ENCODE measurements at regions not wholly inside any gene's neighbourhood (a gene's known extent, or its start where the extent isn't known, plus 50 kb on each side); places are given as distances from the start of the nearest gene placed in this dataset.
A peak's percentile ranks its signal among the peaks of the same experiment; 100 is the strongest.

DNA sequence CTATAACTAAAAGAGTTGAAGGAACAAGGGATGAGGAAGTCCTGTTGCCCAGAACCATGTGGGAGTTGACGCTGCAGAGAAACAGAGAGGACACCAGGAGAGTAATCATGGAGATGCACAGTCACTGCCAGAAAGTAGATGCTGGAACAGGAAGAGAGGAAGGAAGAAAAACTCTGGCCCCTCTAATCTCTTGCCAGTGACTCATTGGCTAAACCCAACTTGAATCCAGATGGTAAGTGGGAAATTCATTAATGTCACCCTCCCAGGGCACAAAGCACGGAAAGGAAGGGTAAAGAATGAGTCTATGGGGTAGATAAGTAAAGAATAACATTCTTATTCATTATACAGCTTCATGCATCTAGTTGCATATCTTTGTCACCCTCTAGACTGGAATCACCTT is 631.9 kb downstream of the PRELID2 start:
- DNase-seq (ENCODE audit: low spot score) = no peak

DNA sequence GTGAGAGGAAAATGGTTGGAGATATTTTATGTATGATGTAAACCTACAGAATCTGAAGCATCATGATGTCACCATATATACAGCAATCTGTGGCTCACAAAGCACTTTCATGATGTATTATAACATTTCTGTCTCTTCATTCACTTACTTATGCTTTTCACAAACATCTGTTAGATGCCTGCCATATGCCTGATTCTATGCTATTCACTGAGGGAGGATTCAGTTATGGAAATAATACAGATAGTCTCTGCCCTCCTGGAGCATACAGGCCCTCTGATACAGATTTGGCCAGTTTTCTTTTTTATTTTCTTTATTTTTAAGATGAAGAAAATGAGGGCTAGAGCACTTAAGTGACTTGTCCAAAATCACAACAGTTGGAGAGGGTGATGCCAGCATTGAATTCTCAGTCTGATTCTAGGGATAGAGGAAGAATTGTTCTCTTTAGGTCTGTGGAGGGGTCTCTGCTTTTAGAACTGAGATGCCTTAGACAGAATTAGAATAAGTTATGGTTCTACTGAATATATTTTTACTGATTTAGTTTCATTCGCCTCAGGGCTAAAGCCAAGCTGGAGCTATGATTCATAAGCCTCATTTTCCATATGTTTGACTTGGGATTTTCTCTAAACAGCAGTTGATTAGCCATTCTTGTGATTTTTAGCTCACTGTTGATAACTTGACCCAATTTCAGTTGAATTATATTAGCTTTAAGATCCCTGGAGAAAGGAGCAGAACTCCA is 636.4 kb downstream of the PRELID2 start:
- no peak for DNase-seq (ENCODE audit: low spot score)

- DNase-seq (ENCODE audit: low spot score) = no peak
Observed at GRCh38 chr5:145189746-145190145, 645.4 kb downstream of the PRELID2 start.

DNA sequence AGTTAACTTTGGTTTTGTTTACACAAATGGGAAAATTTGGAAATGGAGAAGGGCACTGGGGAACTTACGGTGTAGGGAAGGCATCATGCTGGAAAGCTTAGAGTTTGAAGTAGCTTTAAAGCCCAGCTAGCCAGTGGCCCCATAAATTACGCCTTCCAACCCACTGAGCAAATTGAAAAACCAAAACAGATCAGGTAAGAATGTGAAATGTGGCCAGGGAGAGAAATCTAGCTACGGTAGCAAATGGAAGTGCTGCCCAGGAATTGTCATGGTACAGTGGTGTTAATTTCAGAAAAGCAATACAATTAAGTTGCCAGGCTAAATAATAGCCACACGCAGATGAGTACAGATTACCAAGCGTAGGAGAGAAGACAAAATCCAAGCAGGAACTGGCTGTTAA is 654.8 kb downstream of the PRELID2 start:
- no peak for DNase-seq (ENCODE audit: low spot score)

DNA sequence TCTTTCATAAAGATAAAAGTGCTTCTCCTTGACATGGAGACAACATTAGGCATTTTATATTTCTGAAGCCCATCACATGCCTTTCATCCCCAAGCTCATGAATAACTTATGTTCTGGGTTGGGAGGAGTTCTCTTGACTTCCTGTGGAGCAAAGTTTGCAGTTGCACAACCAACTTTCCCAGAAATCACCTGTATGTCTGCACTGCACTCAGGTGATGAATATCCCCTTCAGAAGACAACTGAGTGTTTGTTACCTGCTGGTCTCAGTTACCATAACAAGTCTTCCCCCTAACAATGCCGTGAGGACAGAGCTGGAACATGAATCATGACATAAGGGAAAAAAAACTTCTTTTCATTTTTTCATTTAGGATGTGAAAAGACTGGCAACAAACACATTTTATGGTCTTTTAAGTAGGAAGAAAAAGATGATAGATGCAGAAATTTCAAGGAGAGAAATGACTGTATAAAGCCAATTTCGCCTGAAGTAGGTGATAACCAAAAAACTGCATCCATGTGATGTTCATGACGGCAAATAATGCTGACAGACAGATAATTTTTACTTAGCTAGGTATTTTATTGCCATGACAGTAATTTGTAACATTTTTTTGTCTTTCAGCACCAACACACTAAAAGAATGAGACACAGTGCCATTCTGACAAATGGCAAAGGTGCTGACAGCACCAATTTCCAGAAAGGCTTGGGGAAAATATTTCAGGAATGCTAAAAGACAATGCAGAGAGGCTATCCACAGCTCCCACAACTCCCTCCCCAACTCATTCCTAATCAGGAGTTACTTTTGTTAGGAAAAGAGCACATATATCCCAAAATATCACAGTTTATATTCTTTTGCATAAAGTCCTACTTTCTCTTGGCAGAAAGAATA is 656.3 kb downstream of the PRELID2 start:
- DNase-seq (ENCODE audit: low spot score) = peak; percentile 32

DNA sequence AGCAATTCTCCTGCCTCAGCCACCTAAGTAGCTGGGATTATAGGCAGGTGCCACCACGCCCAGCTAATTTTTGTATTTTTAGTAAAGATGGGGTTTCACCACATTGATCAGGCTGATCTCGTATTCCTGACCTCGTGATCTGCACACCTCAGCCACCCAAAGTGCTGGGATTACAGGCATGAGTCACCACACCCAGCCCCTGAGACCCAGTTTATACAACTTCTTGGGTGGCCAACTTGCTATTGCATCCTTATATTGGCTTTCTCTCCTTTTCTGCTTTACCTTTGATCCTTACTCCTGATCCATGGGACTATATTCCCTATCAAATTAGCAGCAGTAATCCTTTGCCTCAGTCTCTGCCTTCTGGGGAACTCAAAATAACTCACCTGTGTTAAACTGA is 659.1 kb downstream of the PRELID2 start:
- no peak for DNase-seq (ENCODE audit: low spot score)

DNA sequence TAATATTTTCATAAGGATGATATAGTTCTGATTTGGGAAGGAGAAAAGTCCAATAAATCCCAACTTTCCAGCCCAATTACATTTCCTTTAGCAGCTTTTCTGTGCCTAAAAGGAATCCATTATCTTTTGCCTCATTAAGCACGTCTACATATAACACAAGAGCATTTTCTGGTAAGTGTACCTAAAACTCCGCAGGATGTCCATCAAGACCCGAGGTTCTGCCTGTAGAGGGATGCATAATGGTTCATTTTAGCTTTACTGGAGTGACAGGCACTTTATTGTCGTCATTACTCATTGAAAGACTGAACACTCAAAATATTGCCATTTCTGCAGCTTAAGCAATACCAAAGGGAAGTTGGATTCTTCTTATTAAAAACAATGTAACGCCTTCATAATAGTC is 669.0 kb downstream of the PRELID2 start:
- DNase-seq (ENCODE audit: low spot score) = no peak

DNA sequence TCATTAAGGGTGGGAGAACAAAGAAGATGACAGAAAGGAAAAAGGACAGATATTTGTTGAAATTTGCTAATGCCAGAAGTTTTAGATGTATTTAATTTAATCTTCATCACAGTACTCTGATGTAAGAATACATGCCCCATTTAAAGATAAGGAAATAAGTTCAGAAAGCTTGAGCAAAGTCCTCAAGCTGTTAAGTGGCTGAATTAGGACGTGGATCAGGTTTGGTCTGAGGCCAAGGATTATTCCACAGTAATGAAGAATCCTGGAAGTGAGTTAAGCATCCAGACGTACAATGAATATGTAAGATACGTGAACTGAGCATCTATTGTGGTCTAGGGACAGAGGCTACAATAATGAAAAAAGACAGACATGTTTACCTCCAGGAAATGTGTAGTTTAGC is 671.3 kb downstream of the PRELID2 start:
- no peak for DNase-seq (ENCODE audit: low spot score)

- no peak for DNase-seq (ENCODE audit: low spot score)
Observed at GRCh38 chr5:145162626-145163025, 672.5 kb downstream of the PRELID2 start.

DNA sequence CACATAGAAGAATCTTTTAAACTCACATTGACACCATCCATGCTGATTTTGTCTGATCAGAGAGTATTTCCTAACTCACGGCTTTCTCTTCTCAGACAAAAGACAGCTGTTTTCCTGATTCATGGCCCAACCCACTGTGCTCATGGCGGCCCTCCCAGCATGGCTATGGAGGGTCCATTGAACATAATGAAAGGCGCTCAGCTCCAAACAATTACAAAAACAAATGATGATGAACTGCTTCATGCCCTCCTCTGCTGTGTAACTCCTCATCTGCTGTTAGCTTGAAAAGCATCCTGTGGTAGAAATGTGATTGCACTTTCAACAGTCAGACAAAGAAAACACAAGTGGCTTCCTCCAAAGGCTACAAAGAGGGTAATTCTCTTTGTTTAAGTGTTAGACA is 673.8 kb downstream of the PRELID2 start:
- DNase-seq (ENCODE audit: low spot score) = no peak

GRCh38 chr5:145160679-145161078 is 674.5 kb downstream of the PRELID2 start:
- DNase-seq (ENCODE audit: low spot score) = no peak

- no peak for DNase-seq (ENCODE audit: low spot score)
Observed at GRCh38 chr5:145158730-145159129, 676.4 kb downstream of the PRELID2 start.

GRCh38 chr5:145157841-145158240 is 677.3 kb downstream of the PRELID2 start:
- DNase-seq (ENCODE audit: low spot score) = peak; percentile 10

- DNase-seq (ENCODE audit: low spot score) = no peak
Observed at GRCh38 chr5:145141534-145141933, 693.6 kb downstream of the PRELID2 start.

GRCh38 chr5:145130996-145131395 is 704.1 kb downstream of the PRELID2 start:
- no peak for DNase-seq (ENCODE audit: low spot score)

- DNase-seq (ENCODE audit: low spot score) = no peak
Observed at GRCh38 chr5:145129797-145130196, 705.3 kb downstream of the PRELID2 start.

GRCh38 chr5:145124806-145125205 is 710.3 kb downstream of the PRELID2 start:
- DNase-seq (ENCODE audit: low spot score) = no peak

DNA sequence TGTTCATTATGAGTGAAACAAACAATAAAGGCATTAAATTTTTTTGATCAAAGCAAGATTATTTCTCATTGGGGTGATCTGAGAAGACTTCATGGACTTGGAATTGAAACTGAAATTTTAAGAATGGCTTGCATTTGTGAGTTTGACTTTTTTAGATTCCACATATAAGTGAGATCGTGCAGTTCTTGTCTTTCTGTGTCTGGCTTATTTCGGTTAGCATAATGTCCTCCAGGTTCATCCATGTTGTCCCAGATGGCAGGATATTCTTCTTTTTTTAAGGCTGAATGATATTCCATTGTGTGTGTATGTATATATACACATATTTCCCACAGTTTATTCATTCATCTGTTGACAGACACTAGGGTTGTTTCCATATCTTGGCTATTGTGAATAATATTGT is 716.5 kb downstream of the PRELID2 start:
- no peak for DNase-seq (ENCODE audit: low spot score)

DNA sequence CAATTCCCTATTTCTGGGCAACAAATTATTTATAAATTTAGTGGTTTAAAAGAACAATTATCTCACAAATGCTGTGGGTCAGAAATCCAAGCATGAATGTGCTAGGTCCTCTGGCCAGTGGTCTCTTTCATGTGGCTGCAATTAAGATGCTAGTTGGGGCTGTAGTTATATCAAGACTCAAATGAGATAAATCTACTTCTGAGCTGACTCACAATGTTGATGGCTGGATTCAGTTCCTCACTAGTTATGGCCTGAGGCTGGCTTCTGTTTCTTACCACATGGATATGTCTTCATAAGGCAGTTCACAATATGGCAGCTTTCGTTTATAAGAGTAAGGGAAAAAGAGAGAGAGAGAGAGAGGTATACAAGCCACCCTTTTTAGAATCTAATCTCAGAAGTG is 717.0 kb downstream of the PRELID2 start:
- DNase-seq (ENCODE audit: low spot score) = no peak

DNA sequence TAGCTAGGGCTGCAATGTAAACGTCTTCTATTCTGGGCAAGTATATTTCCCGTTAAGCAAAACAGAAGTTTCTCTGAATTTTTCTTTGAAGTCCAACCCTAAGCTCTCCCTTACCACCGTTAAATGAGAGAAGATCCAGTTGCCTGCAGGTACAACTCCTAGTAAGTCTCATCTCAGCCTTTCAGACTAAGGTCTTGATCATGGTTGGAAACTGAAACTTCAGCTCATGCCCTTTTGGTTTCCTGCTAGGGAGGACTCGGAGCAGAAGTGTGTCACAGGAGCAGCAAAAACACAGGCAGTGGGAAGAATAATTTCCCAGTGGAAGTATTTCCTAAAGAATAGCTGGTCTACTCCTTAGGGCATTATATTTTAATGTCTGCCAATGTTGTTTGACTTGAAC is 717.9 kb downstream of the PRELID2 start:
- no peak for DNase-seq (ENCODE audit: low spot score)

DNA sequence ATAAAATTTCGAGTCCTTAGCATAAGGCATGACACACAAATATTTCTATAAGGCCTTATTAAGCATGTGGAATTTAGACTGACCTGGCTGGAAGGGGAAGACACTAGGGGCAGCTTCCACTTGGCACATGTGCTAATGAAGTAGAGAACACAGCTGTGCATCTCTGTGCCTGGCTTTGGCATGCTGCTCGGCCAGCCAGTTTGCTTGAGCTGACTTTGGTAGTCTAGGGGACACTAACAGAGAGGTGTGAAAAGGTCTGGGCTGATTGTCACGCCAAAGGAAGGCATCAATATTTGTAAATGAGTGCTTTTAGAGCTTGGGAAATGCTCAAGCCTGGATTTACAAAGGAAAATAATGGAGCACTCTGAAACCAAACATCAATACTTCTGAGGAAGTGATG is 723.7 kb downstream of the PRELID2 start:
- no peak for DNase-seq (ENCODE audit: low spot score)

GRCh38 chr5:145110834-145111233 is 724.3 kb downstream of the PRELID2 start:
- no peak for DNase-seq (ENCODE audit: low spot score)

DNA sequence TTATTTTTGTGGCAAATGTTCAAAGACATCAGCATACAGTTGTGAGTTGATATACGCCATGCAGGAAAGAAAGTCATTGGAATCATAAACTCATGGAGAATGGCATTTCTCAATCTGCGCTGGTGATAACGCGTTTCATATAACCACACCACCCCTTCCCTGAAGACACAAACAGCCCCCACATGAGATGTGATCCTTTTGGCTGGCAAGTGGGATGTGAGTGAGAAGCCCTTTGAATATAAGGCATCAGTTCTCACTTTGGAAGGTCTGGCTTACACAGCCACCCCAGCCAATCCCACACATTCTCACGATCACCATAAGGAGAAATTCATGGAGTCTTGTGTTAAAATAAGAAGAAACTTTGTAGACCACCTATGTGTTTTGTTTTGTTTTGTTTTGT is 725.0 kb downstream of the PRELID2 start:
- no peak for DNase-seq (ENCODE audit: low spot score)

GRCh38 chr5:145105384-145105783 is 729.8 kb downstream of the PRELID2 start:
- DNase-seq (ENCODE audit: low spot score) = no peak
